HL-60 (cell line): ENCODE measurements at regions not wholly inside any gene's neighbourhood (a gene's known extent, or its start where the extent isn't known, plus 50 kb on each side); places are given as distances from the start of the nearest gene placed in this dataset.
A peak's percentile ranks its signal among the peaks of the same experiment; 100 is the strongest.

Experiments used
- CTCF ChIP-seq: IDR thresholded peaks from one replicate; pipeline ENCODE4 v1.5.1; 2011; ENCODE audit warnings: low read length, control low read depth, inconsistent platforms; ENCODE audit not compliant: insufficient read depth
- GABPA ChIP-seq: IDR thresholded peaks from 2 replicates; pipeline ENCODE4 v1.6.1; 2012; ENCODE audit warnings: low read depth
- POLR2AphosphoS5 ChIP-seq: IDR thresholded peaks from 2 replicates; pipeline ENCODE4 v1.6.1; 2012; ENCODE audit warnings: low read depth
- REST ChIP-seq: IDR thresholded peaks from 2 replicates; pipeline ENCODE4 v1.6.1; 2012; ENCODE audit warnings: low read depth; ENCODE audit not compliant: insufficient replicate concordance
- SPI1 ChIP-seq: IDR thresholded peaks from 2 replicates; pipeline ENCODE4 v1.6.1; 2012; ENCODE audit warnings: low read depth, mild to moderate bottlenecking, borderline replicate concordance

GRCh38 chr3:150183678-150184425 is 213.2 kb upstream of the PFN2 start:
- peak; percentile 42 for TF ChIP-seq CTCF
- TF ChIP-seq REST = no peak
- no peak for TF ChIP-seq POLR2AphosphoS5
- no peak for TF ChIP-seq GABPA
- TF ChIP-seq SPI1 = no peak
